A549 (cell line): ENCODE measurements at regions not wholly inside any gene's neighbourhood (a gene's known extent, or its start where the extent isn't known, plus 50 kb on each side); places are given as distances from the start of the nearest gene placed in this dataset.

Experiments
- ATAC-seq, 2 experiments: fragments of 200-7000 bp in 1 of 2; fragments of >200 bp in 1 of 2; cut with Nextera tagmentation in 1 of 2; cut with Tn5 transposase in 1 of 2; 3 replicates each; pipeline versions ENCODE4 v1.8.0 to v1.9.1; 2018 to 2020; ENCODE audit warnings: mild to moderate bottlenecking in 1 of 2, moderate library complexity in 1 of 2
- CTCF ChIA-PET: fragments of 300-600 bp; sonication (Branson Sonifier 250); formaldehyde crosslinking; extraction: SDS; loops from one replicate; lab custom pipeline; 2021; ENCODE audit warnings: antibody characterized with exemption, inconsistent platforms; lab: Yijun Ruan, JAX
- POLR2A ChIA-PET: fragments of 350-600 bp; formaldehyde crosslinking; extraction: SDS; loops from one replicate; lab custom pipeline; 2021; ENCODE audit warnings: antibody characterized with exemption, inconsistent platforms; lab: Yijun Ruan, JAX
- DNase-seq, 2 experiments: peaks; one replicate each; pipeline versions ENCODE4 v3.0.0 to v3.0.0-alpha.2; 2011 to 2016; ENCODE audit warnings: low read depth in 1 of 2, low spot score in 1 of 2
- FAIRE-seq: peaks from 2 replicates; lab custom pipeline; 2011; peaks lifted over from hg19 to GRCh38; lab: Jason Lieb, UNC
- H3K27ac ChIP-seq, 2 experiments: fragments of >200 bp; sonication (Bioruptor Twin); formaldehyde crosslinking; 3 replicates each; pipeline ENCODE4 v1.5.1; 2016 to 2017
- H3K4me1 ChIP-seq: fragments of >200 bp; sonication (Bioruptor Twin); formaldehyde crosslinking; 3 replicates; pipeline ENCODE4 v1.6.1; 2016
- H3K4me2 ChIP-seq: fragments of >200 bp; sonication (Bioruptor Twin); formaldehyde crosslinking; 3 replicates; pipeline ENCODE4 v1.6.1; 2016
- H3K4me3 ChIP-seq: fragments of >200 bp; sonication (Bioruptor Twin); formaldehyde crosslinking; 3 replicates; pipeline ENCODE4 v1.5.1; 2016
- H3K9me3 ChIP-seq: fragments of >200 bp; sonication (Bioruptor Twin); formaldehyde crosslinking; 3 replicates; pipeline ENCODE4 v1.6.1; 2016
- CHD2 ChIP-seq: fragments of 150-350 bp; IDR thresholded peaks from 2 replicates; pipeline ENCODE4 v1.6.1; 2014; ENCODE audit warnings: low read length; ENCODE audit not compliant: partially characterized antibody
- CHD4 ChIP-seq: fragments of 200-600 bp; sonication (generic); IDR thresholded peaks from 2 replicates; pipeline ENCODE4 v1.6.1; 2016; ENCODE audit warnings: antibody characterized with exemption, mild to moderate bottlenecking, borderline replicate concordance
- EHMT2 ChIP-seq: fragments of 200-600 bp; sonication (generic); IDR thresholded peaks from 2 replicates; pipeline ENCODE4 v1.6.1; 2016; ENCODE audit warnings: antibody characterized with exemption, low read depth, mild to moderate bottlenecking, moderate library complexity
- ESRRA ChIP-seq: fragments of 150-350 bp; IDR thresholded peaks from 2 replicates; pipeline ENCODE4 v1.6.1; 2014; ENCODE audit warnings: mild to moderate bottlenecking, low read length, borderline replicate concordance
- FOXS1 ChIP-seq: fragments of 250-450 bp; sonication (Bioruptor Pico); IDR thresholded peaks from 2 replicates; pipeline ENCODE4 v1.5.0; 2020; ENCODE audit warnings: mild to moderate bottlenecking, moderate library complexity
- HDAC2 ChIP-seq: fragments of 200-600 bp; sonication (generic); IDR thresholded peaks from 2 replicates; pipeline ENCODE4 v1.6.1; 2016
- HOXB5 ChIP-seq: fragments of 250-450 bp; sonication (Bioruptor Pico); IDR thresholded peaks from 2 replicates; pipeline ENCODE4 v1.5.0; 2020; ENCODE audit warnings: mild to moderate bottlenecking, moderate library complexity
- JUN ChIP-seq, 2 experiments: fragments of >200 bp; sonication (Bioruptor Twin); formaldehyde crosslinking; IDR thresholded peaks; 2 replicates in 1 of 2; 3 replicates in 1 of 2; pipeline ENCODE4 v1.6.1; 2016 to 2017
- JUNB ChIP-seq: fragments of >200 bp; sonication (Bioruptor Twin); formaldehyde crosslinking; IDR thresholded peaks from 2 replicates; pipeline ENCODE4 v1.6.1; 2016
- MAFK ChIP-seq: fragments of 450-650 bp; IDR thresholded peaks from 2 replicates; pipeline ENCODE4 v1.6.1; 2014; ENCODE audit not compliant: partially characterized antibody
- MAZ ChIP-seq: fragments of 150-350 bp; IDR thresholded peaks from 2 replicates; pipeline ENCODE4 v1.6.1; 2014; ENCODE audit warnings: antibody characterized with exemption, low read depth, low read length, borderline replicate concordance
- MYC ChIP-seq: IDR thresholded peaks from 2 replicates; pipeline ENCODE4 v1.6.1; 2012; ENCODE audit warnings: mild to moderate bottlenecking, inconsistent platforms, low read length, improper control_type of control experiment, borderline replicate concordance
- NFE2L2 ChIP-seq: fragments of 150-350 bp; conservative IDR thresholded peaks from 2 replicates; pipeline ENCODE4 v1.6.1; 2014; ENCODE audit warnings: low read length
- NPAS2 ChIP-seq: fragments of 250-450 bp; sonication (Bioruptor Pico); IDR thresholded peaks from 2 replicates; pipeline ENCODE4 v1.8.0; 2022; ENCODE audit warnings: mild to moderate bottlenecking, moderate library complexity, borderline replicate concordance
- POLR2A ChIP-seq: IDR thresholded peaks from 2 replicates; pipeline ENCODE4 v1.6.1; 2012; ENCODE audit warnings: mild to moderate bottlenecking, low read length
- POLR2AphosphoS2 ChIP-seq: conservative IDR thresholded peaks from 2 replicates; pipeline ENCODE4 v1.6.1; 2012; ENCODE audit warnings: low read length, improper control_type of control experiment, inconsistent platforms
- RAD21 ChIP-seq, 2 experiments: fragments of >200 bp in 1 of 2; sonication (Bioruptor Twin) in 1 of 2; formaldehyde crosslinking in 1 of 2; IDR thresholded peaks in 1 of 2; conservative IDR thresholded peaks in 1 of 2; 2 replicates in 1 of 2; 3 replicates in 1 of 2; pipeline ENCODE4 v1.6.1; 2012 to 2018; ENCODE audit warnings: inconsistent platforms in 1 of 2
- RARB ChIP-seq: fragments of 250-450 bp; sonication (Bioruptor Pico); IDR thresholded peaks from 2 replicates; pipeline ENCODE4 v1.8.0; 2021; ENCODE audit warnings: mild to moderate bottlenecking, moderate library complexity
- RFX5 ChIP-seq: fragments of 450-650 bp; IDR thresholded peaks from 2 replicates; pipeline ENCODE4 v1.7.1; 2014; ENCODE audit warnings: antibody characterized with exemption, mild to moderate bottlenecking, moderate library complexity
- SREBF2 ChIP-seq: fragments of 450-650 bp; IDR thresholded peaks from 2 replicates; pipeline ENCODE4 v1.6.1; 2014; ENCODE audit warnings: mild to moderate bottlenecking, moderate library complexity
- TFCP2L1 ChIP-seq: fragments of 250-450 bp; sonication (Bioruptor Pico); IDR thresholded peaks from 2 replicates; pipeline ENCODE4 v1.5.0; 2021; ENCODE audit warnings: mild to moderate bottlenecking
- ZFP36 ChIP-seq: fragments of 450-650 bp; IDR thresholded peaks from 2 replicates; pipeline ENCODE4 v1.6.1; 2014; ENCODE audit warnings: borderline replicate concordance; ENCODE audit not compliant: partially characterized antibody
- ZNF302 ChIP-seq: fragments of 250-450 bp; sonication (Bioruptor Pico); IDR thresholded peaks from 2 replicates; pipeline ENCODE4 v1.9.0; 2021; ENCODE audit warnings: inconsistent platforms, mild to moderate bottlenecking, moderate library complexity
- ZSCAN20 ChIP-seq: fragments of 250-450 bp; sonication (Bioruptor Pico); IDR thresholded peaks from 2 replicates; pipeline ENCODE4 v1.8.0; 2022; ENCODE audit warnings: mild to moderate bottlenecking, moderate library complexity
- WGBS: methylation state at CpG from one replicate; pipeline ENCODE4 v1.1.6; 2017; ENCODE audit errors: missing lambda C conversion rate; 5-methylcytosine and 5-hydroxymethylcytosine counted together
- TF ChIP-seq, protein P1 (sequence below): fragments of >200 bp; sonication (Bioruptor Twin); formaldehyde crosslinking; IDR thresholded peaks from 3 replicates; pipeline ENCODE4 v1.6.1; 2016
- TF ChIP-seq, protein P2 (sequence below): fragments of 200-600 bp; sonication (generic); IDR thresholded peaks from 2 replicates; pipeline ENCODE4 v1.6.1; 2016; ENCODE audit warnings: antibody characterized with exemption, mild to moderate bottlenecking, moderate library complexity
- TF ChIP-seq, protein P3 (sequence below): IDR thresholded peaks from 2 replicates; pipeline ENCODE4 v1.6.1; 2012
- TF ChIP-seq, protein P4 (sequence below): fragments of >200 bp; sonication (Bioruptor Twin); formaldehyde crosslinking; IDR thresholded peaks from 2 replicates; pipeline ENCODE4 v1.6.1; 2016
- TF ChIP-seq, protein P5 (sequence below): IDR thresholded peaks from 2 replicates; pipeline ENCODE4 v1.6.1; 2012
- TF ChIP-seq, protein P6 (sequence below): fragments of 150-350 bp; IDR thresholded peaks from 2 replicates; pipeline ENCODE4 v1.6.1; 2014; ENCODE audit warnings: low read depth, mild to moderate bottlenecking, low read length

DNA sequence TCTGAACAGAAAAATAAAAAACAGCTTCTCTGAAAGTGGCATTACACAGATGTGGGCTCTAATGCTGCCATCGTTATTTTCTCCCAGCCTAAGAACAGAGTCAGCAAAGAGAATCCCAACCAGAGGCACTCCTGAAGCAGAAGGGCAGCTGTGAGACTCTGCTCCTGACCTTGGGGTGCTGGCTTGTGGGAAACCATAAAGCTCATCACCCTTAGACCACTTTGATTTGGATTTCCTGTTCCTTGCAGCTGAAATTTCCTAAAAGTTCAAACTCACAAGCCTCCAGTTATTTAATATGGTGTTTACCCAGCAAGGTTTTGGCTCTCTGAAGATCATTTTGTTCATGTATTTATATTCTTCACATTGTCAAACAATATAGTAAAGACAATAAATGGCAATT, 814.8 kb downstream of the TNS3 start:
- no peak for ATAC-seq
- POLR2A ChIA-PET, result no interaction called here
- CTCF ChIA-PET, result interaction anchor here (1.2 to 2.1 kb wide), 2 partner anchors 11 to 845 kb away, joined by 4 read pairs; no protein-coding TSS in a partner anchor
- Histone ChIP-seq H3K4me3 (no peak overlapping the region), H3K9me3 (0 out of 3 replicates have a peak, but pooled peaks cover 5% of the 10 kb centered on the region), H3K4me2 (no peak overlapping the region), H3K27ac (peak overlapping the region in 1 of 2 experiments; percentile 3; a peak in 1 of 6 replicates), H3K4me1 (peaks cover 21% of the 10 kb centered on the region)
- TF ChIP-seq NFE2L2 (no peak), FOXS1 (CRISPR knock-in tag) (no peak), MAFK (no peak), CHD4 (no peak), RARB (CRISPR knock-in tag) (no peak)
- TF ChIP-seq, protein P1, sequence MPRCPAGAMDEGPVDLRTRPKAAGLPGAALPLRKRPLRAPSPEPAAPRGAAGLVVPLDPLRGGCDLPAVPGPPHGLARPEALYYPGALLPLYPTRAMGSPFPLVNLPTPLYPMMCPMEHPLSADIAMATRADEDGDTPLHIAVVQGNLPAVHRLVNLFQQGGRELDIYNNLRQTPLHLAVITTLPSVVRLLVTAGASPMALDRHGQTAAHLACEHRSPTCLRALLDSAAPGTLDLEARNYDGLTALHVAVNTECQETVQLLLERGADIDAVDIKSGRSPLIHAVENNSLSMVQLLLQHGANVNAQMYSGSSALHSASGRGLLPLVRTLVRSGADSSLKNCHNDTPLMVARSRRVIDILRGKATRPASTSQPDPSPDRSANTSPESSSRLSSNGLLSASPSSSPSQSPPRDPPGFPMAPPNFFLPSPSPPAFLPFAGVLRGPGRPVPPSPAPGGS, result no peak
- FAIRE-seq, result no peak
- DNase-seq, result no peak
- 64% methylated on average over 1 of the region's 1 CpG for WGBS

DNA sequence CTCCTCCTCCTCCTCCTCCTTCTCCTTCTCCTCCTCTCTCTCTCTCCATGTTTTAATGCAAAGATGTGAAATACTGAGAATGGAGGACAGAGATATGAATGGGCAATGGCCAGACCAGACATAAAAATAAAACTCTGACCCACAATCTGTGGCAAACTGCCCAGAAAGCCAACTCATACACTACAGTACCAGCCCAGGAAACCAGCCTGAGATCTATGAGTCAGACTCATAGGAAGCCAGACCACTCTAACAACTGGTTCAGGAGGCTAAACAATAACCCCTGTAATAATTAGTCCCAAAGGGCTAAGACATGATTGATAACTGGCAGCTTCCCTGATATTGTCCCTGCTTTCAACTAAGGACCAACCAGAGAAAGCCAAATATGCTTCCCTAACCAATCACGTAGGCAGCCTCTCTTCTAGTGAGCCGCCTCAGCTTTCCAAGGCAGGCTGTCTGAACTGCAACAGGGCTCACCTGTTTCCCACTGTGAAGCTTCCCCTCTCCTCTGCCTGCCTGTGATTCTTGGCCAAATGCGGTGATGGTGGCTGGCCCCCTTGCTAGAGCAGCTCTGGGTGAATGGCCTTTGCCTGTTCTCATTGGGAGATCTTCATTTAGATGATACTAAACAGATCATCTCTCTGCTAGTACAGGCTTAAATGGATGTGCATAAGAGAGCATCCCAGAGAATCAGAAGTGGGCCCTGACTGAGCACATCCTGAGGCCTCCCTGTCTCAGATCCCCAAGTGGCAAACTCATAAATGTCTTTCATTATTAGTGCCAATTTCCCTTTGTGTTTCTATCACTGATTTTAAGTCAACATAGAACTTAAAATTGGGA, 817.6 kb downstream of the TNS3 start:
- Histone ChIP-seq H3K9me3 (0 out of 3 replicates have a peak, but pooled peaks cover 5% of the 10 kb centered on the region), H3K27ac (peak overlapping the region; percentile 83 to 85), H3K4me3 (no peak overlapping the region), H3K4me1 (peaks cover 31% of the 10 kb centered on the region), H3K4me2 (peak overlapping the region; percentile 63)
- POLR2A ChIA-PET, result no interaction called here
- peak; percentile 97 to 99 for ATAC-seq
- peak; percentile 54 to 88 for DNase-seq
- peak; percentile 77 for FAIRE-seq
- CTCF ChIA-PET, result interaction anchor here (0.6 to 0.7 kb wide), 2 partner anchors 223 to 1564 kb away, joined by 3 to 4 read pairs; no protein-coding TSS in a partner anchor
- 41% methylated on average over 3 of the region's 3 CpGs for WGBS
- TF ChIP-seq, protein P2, sequence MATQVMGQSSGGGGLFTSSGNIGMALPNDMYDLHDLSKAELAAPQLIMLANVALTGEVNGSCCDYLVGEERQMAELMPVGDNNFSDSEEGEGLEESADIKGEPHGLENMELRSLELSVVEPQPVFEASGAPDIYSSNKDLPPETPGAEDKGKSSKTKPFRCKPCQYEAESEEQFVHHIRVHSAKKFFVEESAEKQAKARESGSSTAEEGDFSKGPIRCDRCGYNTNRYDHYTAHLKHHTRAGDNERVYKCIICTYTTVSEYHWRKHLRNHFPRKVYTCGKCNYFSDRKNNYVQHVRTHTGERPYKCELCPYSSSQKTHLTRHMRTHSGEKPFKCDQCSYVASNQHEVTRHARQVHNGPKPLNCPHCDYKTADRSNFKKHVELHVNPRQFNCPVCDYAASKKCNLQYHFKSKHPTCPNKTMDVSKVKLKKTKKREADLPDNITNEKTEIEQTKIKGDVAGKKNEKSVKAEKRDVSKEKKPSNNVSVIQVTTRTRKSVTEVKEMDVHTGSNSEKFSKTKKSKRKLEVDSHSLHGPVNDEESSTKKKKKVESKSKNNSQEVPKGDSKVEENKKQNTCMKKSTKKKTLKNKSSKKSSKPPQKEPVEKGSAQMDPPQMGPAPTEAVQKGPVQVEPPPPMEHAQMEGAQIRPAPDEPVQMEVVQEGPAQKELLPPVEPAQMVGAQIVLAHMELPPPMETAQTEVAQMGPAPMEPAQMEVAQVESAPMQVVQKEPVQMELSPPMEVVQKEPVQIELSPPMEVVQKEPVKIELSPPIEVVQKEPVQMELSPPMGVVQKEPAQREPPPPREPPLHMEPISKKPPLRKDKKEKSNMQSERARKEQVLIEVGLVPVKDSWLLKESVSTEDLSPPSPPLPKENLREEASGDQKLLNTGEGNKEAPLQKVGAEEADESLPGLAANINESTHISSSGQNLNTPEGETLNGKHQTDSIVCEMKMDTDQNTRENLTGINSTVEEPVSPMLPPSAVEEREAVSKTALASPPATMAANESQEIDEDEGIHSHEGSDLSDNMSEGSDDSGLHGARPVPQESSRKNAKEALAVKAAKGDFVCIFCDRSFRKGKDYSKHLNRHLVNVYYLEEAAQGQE, result no peak
- TF ChIP-seq, protein P3, sequence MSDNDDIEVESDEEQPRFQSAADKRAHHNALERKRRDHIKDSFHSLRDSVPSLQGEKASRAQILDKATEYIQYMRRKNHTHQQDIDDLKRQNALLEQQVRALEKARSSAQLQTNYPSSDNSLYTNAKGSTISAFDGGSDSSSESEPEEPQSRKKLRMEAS, result no peak
- TF ChIP-seq NFE2L2 (no peak), RAD21 (conservative IDR thresholded peaks at IDR 0.05 in 1 of 2, IDR thresholded peaks at IDR 0.05 in 1 of 2) (peak in 1 of 2 experiments; percentile 39; a peak in 2 of 5 replicates), HDAC2 (no peak), MYC (no peak), POLR2A (no peak), ZSCAN20 (CRISPR knock-in tag) (no peak), ZNF302 (CRISPR knock-in tag) (no peak), JUNB (peak; percentile 84), RFX5 (no peak), TFCP2L1 (no peak), POLR2AphosphoS2 (no peak), SREBF2 (no peak), ZFP36 (no peak), EHMT2 (no peak), HOXB5 (CRISPR knock-in tag) (no peak), CHD2 (no peak), JUN (IDR thresholded peaks at IDR 0.05) (no peak; a peak in 1 of 5 replicates), NPAS2 (CRISPR knock-in tag) (no peak), MAZ (no peak), ESRRA (no peak)
- TF ChIP-seq, protein P4, sequence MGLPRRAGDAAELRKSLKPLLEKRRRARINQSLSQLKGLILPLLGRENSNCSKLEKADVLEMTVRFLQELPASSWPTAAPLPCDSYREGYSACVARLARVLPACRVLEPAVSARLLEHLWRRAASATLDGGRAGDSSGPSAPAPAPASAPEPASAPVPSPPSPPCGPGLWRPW, result no peak
- TF ChIP-seq, protein P5, sequence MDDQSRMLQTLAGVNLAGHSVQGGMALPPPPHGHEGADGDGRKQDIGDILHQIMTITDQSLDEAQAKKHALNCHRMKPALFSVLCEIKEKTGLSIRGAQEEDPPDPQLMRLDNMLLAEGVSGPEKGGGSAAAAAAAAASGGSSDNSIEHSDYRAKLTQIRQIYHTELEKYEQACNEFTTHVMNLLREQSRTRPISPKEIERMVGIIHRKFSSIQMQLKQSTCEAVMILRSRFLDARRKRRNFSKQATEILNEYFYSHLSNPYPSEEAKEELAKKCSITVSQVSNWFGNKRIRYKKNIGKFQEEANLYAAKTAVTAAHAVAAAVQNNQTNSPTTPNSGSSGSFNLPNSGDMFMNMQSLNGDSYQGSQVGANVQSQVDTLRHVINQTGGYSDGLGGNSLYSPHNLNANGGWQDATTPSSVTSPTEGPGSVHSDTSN, result no peak
- TF ChIP-seq, protein P6, sequence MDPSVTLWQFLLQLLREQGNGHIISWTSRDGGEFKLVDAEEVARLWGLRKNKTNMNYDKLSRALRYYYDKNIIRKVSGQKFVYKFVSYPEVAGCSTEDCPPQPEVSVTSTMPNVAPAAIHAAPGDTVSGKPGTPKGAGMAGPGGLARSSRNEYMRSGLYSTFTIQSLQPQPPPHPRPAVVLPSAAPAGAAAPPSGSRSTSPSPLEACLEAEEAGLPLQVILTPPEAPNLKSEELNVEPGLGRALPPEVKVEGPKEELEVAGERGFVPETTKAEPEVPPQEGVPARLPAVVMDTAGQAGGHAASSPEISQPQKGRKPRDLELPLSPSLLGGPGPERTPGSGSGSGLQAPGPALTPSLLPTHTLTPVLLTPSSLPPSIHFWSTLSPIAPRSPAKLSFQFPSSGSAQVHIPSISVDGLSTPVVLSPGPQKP, result no peak
